WERI-Rb-1 (cell line): ENCODE measurements at regions not wholly inside any gene's neighbourhood (a gene's known extent, or its start where the extent isn't known, plus 50 kb on each side); places are given as distances from the start of the nearest gene placed in this dataset.

Experiments
- DNase-seq: peaks from one replicate; pipeline ENCODE4 v3.0.0-alpha.2; 2020
- H3K27ac ChIP-seq: fragments of 250-450 bp; sonication (Bioruptor Pico); 2 replicates; pipeline ENCODE4 v1.5.1; 2020; ENCODE audit warnings: mild to moderate bottlenecking, moderate library complexity
- H3K27me3 ChIP-seq: fragments of 250-450 bp; sonication (Bioruptor Pico); 2 replicates; pipeline ENCODE4 v1.5.1; 2021; ENCODE audit warnings: mild to moderate bottlenecking, low read depth, moderate library complexity; ENCODE audit not compliant: insufficient read depth, severe bottlenecking
- H3K36me3 ChIP-seq: fragments of 250-450 bp; sonication (Bioruptor Pico); 2 replicates; pipeline ENCODE4 v1.5.1; 2020; ENCODE audit warnings: mild to moderate bottlenecking, moderate library complexity
- H3K4me3 ChIP-seq: 2 replicates; pipeline ENCODE4 v1.5.1; 2011; ENCODE audit warnings: low read depth, mild to moderate bottlenecking, control low read depth, low read length
- H3K9me3 ChIP-seq: fragments of 250-450 bp; sonication (Bioruptor Pico); 2 replicates; pipeline ENCODE4 v1.5.1; 2021; ENCODE audit warnings: mild to moderate bottlenecking, moderate library complexity; ENCODE audit not compliant: severe bottlenecking
- CTCF ChIP-seq: IDR thresholded peaks from 2 replicates; pipeline ENCODE4 v1.5.1; 2011; ENCODE audit warnings: low read depth, mild to moderate bottlenecking, control low read depth, inconsistent platforms, low read length

- no peaks in the 10 kb centered on the region for H3K36me3 ChIP-seq
- H3K27ac ChIP-seq: no peak overlapping the region
- H3K9me3 ChIP-seq: no peaks in the 10 kb centered on the region
- H3K4me3 ChIP-seq: no peak overlapping the region
- no peaks in the 10 kb centered on the region for H3K27me3 ChIP-seq
- DNase-seq: no peak
- no peak for TF ChIP-seq CTCF
Measured at GRCh38 chr4:163622379-163623035, 128.0 kb downstream of the TMA16 start.

GRCh38 chr4:163623787-163624186, 129.3 kb downstream of the TMA16 start:
- DNase-seq: no peak

GRCh38 chr4:163624727-163625126, 130.2 kb downstream of the TMA16 start:
- H3K27me3 ChIP-seq: no peaks in the 10 kb centered on the region
- DNase-seq: no peak
- no peak for TF ChIP-seq CTCF
- no peak overlapping the region for H3K27ac ChIP-seq
- H3K9me3 ChIP-seq: no peaks in the 10 kb centered on the region
- H3K36me3 ChIP-seq: no peaks in the 10 kb centered on the region
- H3K4me3 ChIP-seq: no peak overlapping the region

More at GRCh38 chr4:163623787-163624186, 129.3 kb downstream of the TMA16 start:
- TF ChIP-seq CTCF: no peak
- no peak overlapping the region for H3K4me3 ChIP-seq
- no peaks in the 10 kb centered on the region for H3K27me3 ChIP-seq
- no peaks in the 10 kb centered on the region for H3K36me3 ChIP-seq
- no peak overlapping the region for H3K27ac ChIP-seq
- no peaks in the 10 kb centered on the region for H3K9me3 ChIP-seq

- no peak for DNase-seq
- Histone ChIP-seq H3K4me3 (no peak overlapping the region), H3K36me3 (no peaks in the 10 kb centered on the region), H3K9me3 (no peaks in the 10 kb centered on the region), H3K27ac (no peak overlapping the region), H3K27me3 (no peaks in the 10 kb centered on the region)
- TF ChIP-seq CTCF: no peak
Measured at GRCh38 chr4:163631288-163631687, 136.8 kb downstream of the TMA16 start.

GRCh38 chr4:163638909-163639308, 144.4 kb downstream of the TMA16 start:
- H3K27ac ChIP-seq: no peak overlapping the region
- no peak for TF ChIP-seq CTCF
- H3K36me3 ChIP-seq: no peaks in the 10 kb centered on the region
- no peaks in the 10 kb centered on the region for H3K27me3 ChIP-seq
- no peak for DNase-seq
- no peak overlapping the region for H3K4me3 ChIP-seq
- H3K9me3 ChIP-seq: no peaks in the 10 kb centered on the region

GRCh38 chr4:163649557-163650091, 155.1 kb downstream of the TMA16 start:
- no peak for TF ChIP-seq CTCF
- H3K27ac ChIP-seq: no peak overlapping the region
- no peak for DNase-seq
- H3K9me3 ChIP-seq: peaks cover 11% of the 10 kb centered on the region
- no peaks in the 10 kb centered on the region for H3K36me3 ChIP-seq
- H3K4me3 ChIP-seq: no peak overlapping the region
- H3K27me3 ChIP-seq: no peaks in the 10 kb centered on the region
